GM23338 (cell line): ENCODE measurements at regions not wholly inside any gene's neighbourhood (a gene's known extent, or its start where the extent isn't known, plus 50 kb on each side); places are given as distances from the start of the nearest gene placed in this dataset.

Source experiments
- ATAC-seq: fragments of 200-7000 bp; cut with Tn5 transposase; 3 replicates; pipeline ENCODE4 v1.9.1; 2020
- DNase-seq: peaks from one replicate; pipeline ENCODE4 v3.0.0-alpha.2; 2015; ENCODE audit warnings: low spot score
- H2AFZ ChIP-seq: fragments of 200-600 bp; sonication (generic); 2 replicates; pipeline ENCODE4 v1.8.0; 2016; ENCODE audit warnings: antibody characterized with exemption, mild to moderate bottlenecking, moderate library complexity
- H3F3A ChIP-seq: fragments of 200-600 bp; sonication (generic); replicated peaks from 2 replicates; pipeline ENCODE4 v1.8.0; 2017; ENCODE audit warnings: antibody characterized with exemption, mixed run types, low read depth
- H3K27ac ChIP-seq: fragments of 200-600 bp; sonication (generic); 2 replicates; pipeline ENCODE4 v1.6.1; 2016; ENCODE audit warnings: low read depth
- H3K27me3 ChIP-seq: fragments of 200-600 bp; sonication (generic); 2 replicates; pipeline ENCODE4 v1.8.0; 2016; ENCODE audit warnings: mild to moderate bottlenecking, mixed run types, moderate library complexity; ENCODE audit not compliant: insufficient read depth
- H3K36me3 ChIP-seq: fragments of 200-600 bp; sonication (generic); 2 replicates; pipeline ENCODE4 v1.8.0; 2016; ENCODE audit warnings: mild to moderate bottlenecking; ENCODE audit not compliant: insufficient read depth
- H3K4me1 ChIP-seq: fragments of 200-600 bp; sonication (generic); 2 replicates; pipeline ENCODE4 v1.8.0; 2016; ENCODE audit warnings: mild to moderate bottlenecking, moderate library complexity; ENCODE audit not compliant: insufficient read depth
- H3K4me2 ChIP-seq: fragments of 200-600 bp; sonication (generic); 2 replicates; pipeline ENCODE4 v1.7.1; 2017; ENCODE audit warnings: mixed run types
- H3K4me3 ChIP-seq: fragments of 200-600 bp; sonication (generic); 2 replicates; pipeline ENCODE4 v1.6.1; 2016; ENCODE audit warnings: mixed run types
- H3K79me2 ChIP-seq: fragments of 200-600 bp; sonication (generic); replicated peaks from 2 replicates; pipeline ENCODE4 v1.8.0; 2017; ENCODE audit warnings: mild to moderate bottlenecking; ENCODE audit not compliant: insufficient read depth
- H3K9me2 ChIP-seq: fragments of 200-600 bp; sonication (generic); 2 replicates; pipeline ENCODE4 v1.8.0; 2017; ENCODE audit not compliant: insufficient read depth
- H4K20me1 ChIP-seq: fragments of 200-600 bp; sonication (generic); replicated peaks from 2 replicates; pipeline ENCODE4 v1.8.0; 2017; ENCODE audit warnings: mild to moderate bottlenecking; ENCODE audit not compliant: insufficient read depth
- H3K27ac Mint-ChIP-seq: 2 replicates; pipeline ENCODE4 v1.8.0; 2020; ENCODE audit warnings: inconsistent platforms, mild to moderate bottlenecking, moderate library complexity, mixed read lengths
- H3K27me3 Mint-ChIP-seq: 3 replicates; pipeline ENCODE4 v1.8.0; 2022; ENCODE audit warnings: low read depth, mild to moderate bottlenecking, moderate library complexity, mixed read lengths, inconsistent platforms; ENCODE audit not compliant: insufficient read depth, poor library complexity
- H3K36me3 Mint-ChIP-seq: 3 replicates; pipeline ENCODE4 v1.8.0; 2021; ENCODE audit warnings: low read depth, mild to moderate bottlenecking, inconsistent platforms, moderate library complexity, mixed read lengths
- H3K4me1 Mint-ChIP-seq: 3 replicates; pipeline ENCODE4 v1.8.0; 2020; ENCODE audit warnings: mild to moderate bottlenecking, inconsistent platforms, mixed read lengths
- H3K4me3 Mint-ChIP-seq: 3 replicates; pipeline ENCODE4 v1.8.0; 2021; ENCODE audit warnings: moderate library complexity, mild to moderate bottlenecking, inconsistent platforms, mixed read lengths
- H3K9me3 Mint-ChIP-seq: 3 replicates; pipeline ENCODE4 v1.8.0; 2020; ENCODE audit warnings: moderate library complexity, mild to moderate bottlenecking, inconsistent platforms, mixed read lengths
- CREB1 ChIP-seq: fragments of 250-450 bp; sonication (Bioruptor Pico); IDR thresholded peaks from 2 replicates; pipeline ENCODE4 v1.5.0; 2020; ENCODE audit warnings: low read depth, mild to moderate bottlenecking, moderate library complexity
- EZH2 ChIP-seq: fragments of 200-600 bp; sonication (generic); IDR thresholded peaks from one replicate; pipeline ENCODE4 v1.8.0; 2017; ENCODE audit warnings: antibody characterized with exemption, mild to moderate bottlenecking, low read depth; ENCODE audit not compliant: unreplicated experiment
- EZH2phosphoT487 ChIP-seq: fragments of 200-600 bp; sonication (generic); IDR thresholded peaks from one replicate; pipeline ENCODE4 v1.8.1; 2018; ENCODE audit warnings: antibody characterized with exemption; ENCODE audit not compliant: unreplicated experiment
- JUNB ChIP-seq: IDR thresholded peaks from one replicate; pipeline ENCODE4 v1.6.1; 2016; ENCODE audit warnings: antibody characterized with exemption; ENCODE audit not compliant: unreplicated experiment
- POLR2AphosphoS5 ChIP-seq: IDR thresholded peaks from 2 replicates; pipeline ENCODE4 v1.6.1; 2016; ENCODE audit warnings: antibody characterized with exemption, low read depth
- STAT1 ChIP-seq: IDR thresholded peaks from one replicate; pipeline ENCODE4 v1.6.1; 2016; ENCODE audit warnings: antibody characterized with exemption; ENCODE audit not compliant: unreplicated experiment
- ZNF114 ChIP-seq: fragments of 250-450 bp; sonication (Bioruptor Pico); IDR thresholded peaks from 2 replicates; pipeline ENCODE4 v1.5.0; 2020; ENCODE audit warnings: mild to moderate bottlenecking, moderate library complexity
- ZNF331 ChIP-seq: fragments of 250-450 bp; sonication (Bioruptor Pico); IDR thresholded peaks from 2 replicates; pipeline ENCODE4 v1.5.0; 2020; ENCODE audit warnings: low read depth, mild to moderate bottlenecking, moderate library complexity
- TF ChIP-seq, protein P1 (sequence below), 2 experiments: fragments of 200-600 bp in 1 of 2; sonication (generic) in 1 of 2; conservative IDR thresholded peaks; 2 replicates each; pipeline versions ENCODE4 v1.5.1 to v1.6.1; 2016 to 2017; ENCODE audit warnings: antibody characterized with exemption in 2 of 2, low read depth in 2 of 2, mild to moderate bottlenecking in 2 of 2, moderate library complexity in 1 of 2
- TF ChIP-seq, protein P2 (sequence below): fragments of 250-450 bp; sonication (Bioruptor Pico); IDR thresholded peaks from 2 replicates; pipeline ENCODE4 v1.5.0; 2020; ENCODE audit warnings: mild to moderate bottlenecking, moderate library complexity

DNA sequence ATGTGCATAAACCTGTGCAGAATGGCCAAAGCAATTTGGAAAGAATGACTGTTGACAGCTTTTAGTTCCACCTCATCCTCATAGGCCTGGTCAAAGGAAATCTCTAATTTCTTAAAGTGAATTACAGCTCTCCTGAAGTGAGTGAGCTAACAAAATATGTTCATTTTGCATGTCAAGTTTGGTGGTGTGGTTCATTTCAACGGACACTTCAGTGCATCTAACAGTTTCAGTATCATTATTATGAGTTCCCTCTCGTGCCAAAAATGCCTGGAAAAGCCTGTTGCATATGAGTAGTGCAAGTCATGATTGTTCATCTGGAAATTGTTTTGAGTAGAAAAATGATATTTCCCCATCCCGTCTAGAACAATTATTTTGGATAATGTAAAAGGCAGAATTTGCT lies 53.2 kb upstream of the HMHB1 start:
- TF ChIP-seq POLR2AphosphoS5 = no peak
- no peak for TF ChIP-seq EZH2phosphoT487
- TF ChIP-seq EZH2 = no peak
- no peak for TF ChIP-seq ZNF331 (CRISPR knock-in tag)
- TF ChIP-seq ZNF114 (CRISPR knock-in tag) = no peak
- TF ChIP-seq, protein P1, sequence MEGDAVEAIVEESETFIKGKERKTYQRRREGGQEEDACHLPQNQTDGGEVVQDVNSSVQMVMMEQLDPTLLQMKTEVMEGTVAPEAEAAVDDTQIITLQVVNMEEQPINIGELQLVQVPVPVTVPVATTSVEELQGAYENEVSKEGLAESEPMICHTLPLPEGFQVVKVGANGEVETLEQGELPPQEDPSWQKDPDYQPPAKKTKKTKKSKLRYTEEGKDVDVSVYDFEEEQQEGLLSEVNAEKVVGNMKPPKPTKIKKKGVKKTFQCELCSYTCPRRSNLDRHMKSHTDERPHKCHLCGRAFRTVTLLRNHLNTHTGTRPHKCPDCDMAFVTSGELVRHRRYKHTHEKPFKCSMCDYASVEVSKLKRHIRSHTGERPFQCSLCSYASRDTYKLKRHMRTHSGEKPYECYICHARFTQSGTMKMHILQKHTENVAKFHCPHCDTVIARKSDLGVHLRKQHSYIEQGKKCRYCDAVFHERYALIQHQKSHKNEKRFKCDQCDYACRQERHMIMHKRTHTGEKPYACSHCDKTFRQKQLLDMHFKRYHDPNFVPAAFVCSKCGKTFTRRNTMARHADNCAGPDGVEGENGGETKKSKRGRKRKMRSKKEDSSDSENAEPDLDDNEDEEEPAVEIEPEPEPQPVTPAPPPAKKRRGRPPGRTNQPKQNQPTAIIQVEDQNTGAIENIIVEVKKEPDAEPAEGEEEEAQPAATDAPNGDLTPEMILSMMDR (conservative IDR thresholded peaks at IDR 0.05; ENCODE audit: low read depth in 2 of 2) = no peak
- Histone ChIP-seq H2AFZ (no peak overlapping the region), H3K4me3 (no peak overlapping the region), H4K20me1 (no peaks in the 10 kb centered on the region), H3K36me3 (no peaks in the 10 kb centered on the region), H3K4me1 (no peaks in the 10 kb centered on the region), H3F3A (no peaks in the 10 kb centered on the region), H3K9me2 (0 out of 2 replicates have a peak, but pooled peaks cover 6% of the 10 kb centered on the region), H3K79me2 (no peaks in the 10 kb centered on the region), H3K4me2 (no peak overlapping the region), H3K27ac (no peak overlapping the region), H3K27me3 (no peaks in the 10 kb centered on the region)
- H3K27ac Mint-ChIP-seq = no peak overlapping the region
- H3K36me3 Mint-ChIP-seq = no peaks in the 10 kb centered on the region
- H3K4me3 Mint-ChIP-seq = no peak overlapping the region
- H3K27me3 Mint-ChIP-seq = no peaks in the 10 kb centered on the region
- H3K9me3 Mint-ChIP-seq = no peaks in the 10 kb centered on the region
- ATAC-seq (no peak), DNase-seq (no peak)
- H3K4me1 Mint-ChIP-seq = no peaks in the 10 kb centered on the region; the same call in 2 of the 3 replicates

DNA sequence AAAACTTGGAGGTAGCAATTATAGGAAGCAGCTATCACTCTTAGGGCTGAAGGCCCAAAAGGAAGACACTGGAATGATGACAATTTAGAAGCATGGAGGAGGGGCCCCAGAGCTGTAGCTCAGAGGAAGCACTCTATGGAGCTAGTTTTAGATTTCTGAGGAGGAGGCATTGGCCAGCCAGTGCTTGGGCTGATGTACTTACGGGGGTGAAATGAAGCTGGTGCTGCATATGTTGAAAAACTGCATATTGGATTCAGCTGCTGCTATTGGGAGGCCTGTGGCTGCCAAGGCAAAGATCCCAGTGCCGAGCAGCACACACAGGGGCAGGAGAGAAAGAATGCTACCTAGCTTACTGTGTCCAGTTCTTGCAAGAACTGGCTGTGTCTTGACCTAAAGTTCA lies 53.9 kb upstream of the HMHB1 start:
- Histone ChIP-seq H3K79me2 (no peaks in the 10 kb centered on the region), H2AFZ (no peak overlapping the region), H3F3A (no peaks in the 10 kb centered on the region), H4K20me1 (no peaks in the 10 kb centered on the region), H3K4me2 (no peak overlapping the region), H3K4me3 (no peak overlapping the region), H3K36me3 (no peaks in the 10 kb centered on the region), H3K9me2 (0 out of 2 replicates have a peak, but pooled peaks cover 6% of the 10 kb centered on the region), H3K27ac (no peak overlapping the region), H3K27me3 (no peaks in the 10 kb centered on the region), H3K4me1 (no peaks in the 10 kb centered on the region)
- Mint-ChIP-seq H3K27ac (no peak overlapping the region), H3K27me3 (no peaks in the 10 kb centered on the region), H3K4me3 (no peak overlapping the region), H3K9me3 (no peaks in the 10 kb centered on the region), H3K4me1 (no peaks in the 10 kb centered on the region; the same call in 2 of the 3 replicates), H3K36me3 (no peaks in the 10 kb centered on the region)
- DNase-seq (no peak), ATAC-seq (no peak)
- TF ChIP-seq, protein P1 (conservative IDR thresholded peaks at IDR 0.05; ENCODE audit: low read depth in 2 of 2) = no peak
- TF ChIP-seq EZH2 = no peak
- TF ChIP-seq POLR2AphosphoS5 = no peak
- TF ChIP-seq ZNF331 (CRISPR knock-in tag) = no peak
- TF ChIP-seq JUNB = no peak
- TF ChIP-seq, protein P2, sequence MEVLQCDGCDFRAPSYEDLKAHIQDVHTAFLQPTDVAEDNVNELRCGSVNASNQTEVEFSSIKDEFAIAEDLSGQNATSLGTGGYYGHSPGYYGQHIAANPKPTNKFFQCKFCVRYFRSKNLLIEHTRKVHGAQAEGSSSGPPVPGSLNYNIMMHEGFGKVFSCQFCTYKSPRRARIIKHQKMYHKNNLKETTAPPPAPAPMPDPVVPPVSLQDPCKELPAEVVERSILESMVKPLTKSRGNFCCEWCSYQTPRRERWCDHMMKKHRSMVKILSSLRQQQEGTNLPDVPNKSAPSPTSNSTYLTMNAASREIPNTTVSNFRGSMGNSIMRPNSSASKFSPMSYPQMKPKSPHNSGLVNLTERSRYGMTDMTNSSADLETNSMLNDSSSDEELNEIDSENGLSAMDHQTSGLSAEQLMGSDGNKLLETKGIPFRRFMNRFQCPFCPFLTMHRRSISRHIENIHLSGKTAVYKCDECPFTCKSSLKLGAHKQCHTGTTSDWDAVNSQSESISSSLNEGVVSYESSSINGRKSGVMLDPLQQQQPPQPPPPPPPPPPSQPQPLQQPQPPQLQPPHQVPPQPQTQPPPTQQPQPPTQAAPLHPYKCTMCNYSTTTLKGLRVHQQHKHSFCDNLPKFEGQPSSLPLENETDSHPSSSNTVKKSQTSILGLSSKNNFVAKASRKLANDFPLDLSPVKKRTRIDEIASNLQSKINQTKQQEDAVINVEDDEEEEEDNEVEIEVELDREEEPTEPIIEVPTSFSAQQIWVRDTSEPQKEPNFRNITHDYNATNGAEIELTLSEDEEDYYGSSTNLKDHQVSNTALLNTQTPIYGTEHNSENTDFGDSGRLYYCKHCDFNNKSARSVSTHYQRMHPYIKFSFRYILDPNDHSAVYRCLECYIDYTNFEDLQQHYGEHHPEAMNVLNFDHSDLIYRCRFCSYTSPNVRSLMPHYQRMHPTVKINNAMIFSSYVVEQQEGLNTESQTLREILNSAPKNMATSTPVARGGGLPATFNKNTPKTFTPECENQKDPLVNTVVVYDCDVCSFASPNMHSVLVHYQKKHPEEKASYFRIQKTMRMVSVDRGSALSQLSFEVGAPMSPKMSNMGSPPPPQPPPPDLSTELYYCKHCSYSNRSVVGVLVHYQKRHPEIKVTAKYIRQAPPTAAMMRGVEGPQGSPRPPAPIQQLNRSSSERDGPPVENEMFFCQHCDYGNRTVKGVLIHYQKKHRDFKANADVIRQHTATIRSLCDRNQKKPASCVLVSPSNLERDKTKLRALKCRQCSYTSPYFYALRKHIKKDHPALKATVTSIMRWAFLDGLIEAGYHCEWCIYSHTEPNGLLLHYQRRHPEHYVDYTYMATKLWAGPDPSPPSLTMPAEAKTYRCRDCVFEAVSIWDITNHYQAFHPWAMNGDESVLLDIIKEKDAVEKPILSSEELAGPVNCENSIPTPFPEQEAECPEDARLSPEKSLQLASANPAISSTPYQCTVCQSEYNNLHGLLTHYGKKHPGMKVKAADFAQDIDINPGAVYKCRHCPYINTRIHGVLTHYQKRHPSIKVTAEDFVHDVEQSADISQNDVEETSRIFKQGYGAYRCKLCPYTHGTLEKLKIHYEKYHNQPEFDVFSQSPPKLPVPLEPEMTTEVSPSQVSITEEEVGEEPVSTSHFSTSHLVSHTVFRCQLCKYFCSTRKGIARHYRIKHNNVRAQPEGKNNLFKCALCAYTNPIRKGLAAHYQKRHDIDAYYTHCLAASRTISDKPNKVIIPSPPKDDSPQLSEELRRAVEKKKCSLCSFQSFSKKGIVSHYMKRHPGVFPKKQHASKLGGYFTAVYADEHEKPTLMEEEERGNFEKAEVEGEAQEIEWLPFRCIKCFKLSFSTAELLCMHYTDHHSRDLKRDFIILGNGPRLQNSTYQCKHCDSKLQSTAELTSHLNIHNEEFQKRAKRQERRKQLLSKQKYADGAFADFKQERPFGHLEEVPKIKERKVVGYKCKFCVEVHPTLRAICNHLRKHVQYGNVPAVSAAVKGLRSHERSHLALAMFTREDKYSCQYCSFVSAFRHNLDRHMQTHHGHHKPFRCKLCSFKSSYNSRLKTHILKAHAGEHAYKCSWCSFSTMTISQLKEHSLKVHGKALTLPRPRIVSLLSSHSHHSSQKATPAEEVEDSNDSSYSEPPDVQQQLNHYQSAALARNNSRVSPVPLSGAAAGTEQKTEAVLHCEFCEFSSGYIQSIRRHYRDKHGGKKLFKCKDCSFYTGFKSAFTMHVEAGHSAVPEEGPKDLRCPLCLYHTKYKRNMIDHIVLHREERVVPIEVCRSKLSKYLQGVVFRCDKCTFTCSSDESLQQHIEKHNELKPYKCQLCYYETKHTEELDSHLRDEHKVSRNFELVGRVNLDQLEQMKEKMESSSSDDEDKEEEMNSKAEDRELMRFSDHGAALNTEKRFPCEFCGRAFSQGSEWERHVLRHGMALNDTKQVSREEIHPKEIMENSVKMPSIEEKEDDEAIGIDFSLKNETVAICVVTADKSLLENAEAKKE (CRISPR knock-in tag) = no peak
- TF ChIP-seq CREB1 (CRISPR knock-in tag) = no peak
- no peak for TF ChIP-seq ZNF114 (CRISPR knock-in tag)
- no peak for TF ChIP-seq EZH2phosphoT487
- no peak for TF ChIP-seq STAT1
